Muscle of leg (tissue), 3 donors: ENCODE measurements at regions not wholly inside any gene's neighbourhood (a gene's known extent, or its start where the extent isn't known, plus 50 kb on each side); places are given as distances from the start of the nearest gene placed in this dataset.
"Not testable (repeated sequence)": the region's sequence is repeated elsewhere in the genome, so short reads cannot be mapped to it uniquely, and the experiment has no call there.

ENCODE experiments used
- DNase-seq: peaks from one replicate; pipeline ENCODE4 v3.0.0; 2013
- H3K27ac ChIP-seq: one replicate; pipeline ENCODE4 v1.5.1; 2013; ENCODE audit warnings: mild to moderate bottlenecking, low read length, control low read depth
- H3K27me3 ChIP-seq: one replicate; pipeline ENCODE4 v1.6.1; 2013; ENCODE audit warnings: low read length; ENCODE audit not compliant: control insufficient read depth, insufficient read depth
- H3K36me3 ChIP-seq: one replicate; pipeline ENCODE4 v1.6.1; 2013; ENCODE audit warnings: low read length; ENCODE audit not compliant: control insufficient read depth, insufficient read depth
- H3K4me1 ChIP-seq: one replicate; pipeline ENCODE4 v1.6.1; 2013; ENCODE audit warnings: low read length; ENCODE audit not compliant: control insufficient read depth, insufficient read depth
- H3K4me3 ChIP-seq: one replicate; pipeline ENCODE4 v1.5.1; 2013; ENCODE audit warnings: low read length, control low read depth
- H3K9me3 ChIP-seq: replicated peaks from 2 replicates; pipeline ENCODE4 v1.6.1; 2013; ENCODE audit warnings: low read depth, low read length; ENCODE audit not compliant: control insufficient read depth
- WGBS: methylation state at CpG from one replicate; pipeline ENCODE4 v1.1.5; 2013; ENCODE audit warnings: missing lambda C conversion rate; ENCODE audit not compliant: insufficient coverage; 5-methylcytosine and 5-hydroxymethylcytosine counted together

DNA sequence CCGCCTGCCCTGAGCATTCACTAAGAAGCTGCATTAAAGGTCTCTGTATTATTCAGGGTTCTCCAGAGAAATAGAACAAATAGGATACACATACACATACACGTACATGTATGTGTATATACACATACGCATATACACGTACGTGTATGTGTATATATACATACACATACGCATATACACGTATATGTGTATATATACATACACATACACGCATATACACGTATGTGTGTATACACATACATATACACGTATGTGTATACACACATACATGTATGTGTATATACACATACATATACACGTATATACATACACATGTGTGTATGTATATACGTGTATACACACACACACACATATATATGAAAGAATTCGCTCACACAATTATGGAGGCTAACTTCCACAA, 108.9 kb upstream of the BARHL2 start:
- DNase-seq = no peak
- H3K9me3 ChIP-seq = no peaks in the 10 kb centered on the region
- no CpG with 5 or more reads among the region's 13 CpGs for WGBS
- H3K4me1 ChIP-seq = no peaks in the 10 kb centered on the region
- H3K4me3 ChIP-seq = no peak overlapping the region
- H3K27me3 ChIP-seq = peaks cover 12% of the 10 kb centered on the region
- H3K36me3 ChIP-seq = no peaks in the 10 kb centered on the region
- no peak overlapping the region for H3K27ac ChIP-seq

GRCh38 chr1:90824551-90824950, 107.4 kb upstream of the BARHL2 start:
- WGBS = no CpG with 5 or more reads among the region's 3 CpGs
- H3K4me1 ChIP-seq = no peaks in the 10 kb centered on the region
- H3K27me3 ChIP-seq = peaks cover 7% of the 10 kb centered on the region
- no peak for DNase-seq
- no peaks in the 10 kb centered on the region for H3K9me3 ChIP-seq
- H3K4me3 ChIP-seq = no peak overlapping the region
- H3K27ac ChIP-seq = no peak overlapping the region
- no peaks in the 10 kb centered on the region for H3K36me3 ChIP-seq

- H3K9me3 ChIP-seq = no peaks in the 10 kb centered on the region
- WGBS = 50% methylated on average over 1 of the region's 3 CpGs
- no peak for DNase-seq
Measured at GRCh38 chr1:90823686-90824085, 106.6 kb upstream of the BARHL2 start.

DNA sequence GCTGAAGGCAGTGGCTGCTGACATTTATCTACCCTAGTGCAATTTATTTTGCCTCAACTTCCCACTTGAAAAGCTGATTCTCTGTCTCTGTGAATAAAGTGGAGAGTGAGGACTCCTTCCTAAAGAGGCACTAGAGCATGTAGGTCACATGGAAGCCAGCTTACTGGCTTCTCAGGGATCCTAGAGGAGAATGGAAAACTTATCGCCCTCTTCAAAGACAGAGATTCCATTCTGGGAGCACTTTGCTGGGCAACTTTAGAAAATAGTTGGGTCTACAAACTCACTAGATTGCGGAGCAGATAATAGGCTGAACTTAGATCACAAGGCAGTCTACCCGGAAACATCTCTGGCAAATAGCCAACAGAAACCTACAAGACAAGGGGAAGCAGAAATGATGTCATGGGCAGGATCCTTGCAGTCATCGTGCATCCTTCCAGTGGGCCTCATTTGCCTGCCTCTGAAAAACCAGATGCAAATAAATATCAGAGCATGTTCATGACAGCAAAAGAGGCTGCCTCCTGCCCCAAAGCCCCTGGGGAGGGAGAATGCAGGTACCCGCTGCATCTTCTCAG, 104.8 kb upstream of the BARHL2 start:
- WGBS = 78% methylated on average over 2 of the region's 5 CpGs
- DNase-seq = no peak

More at GRCh38 chr1:90823686-90824085, 106.6 kb upstream of the BARHL2 start:
- Histone ChIP-seq H3K27ac (no peak overlapping the region), H3K4me1 (no peaks in the 10 kb centered on the region), H3K4me3 (no peak overlapping the region), H3K27me3 (peaks cover 7% of the 10 kb centered on the region), H3K36me3 (no peaks in the 10 kb centered on the region)

GRCh38 chr1:90821152-90821787, 104.2 kb upstream of the BARHL2 start:
- Histone ChIP-seq H3K9me3 (no peaks in the 10 kb centered on the region), H3K36me3 (no peaks in the 10 kb centered on the region), H3K27ac (no peak overlapping the region), H3K27me3 (peaks cover 2% of the 10 kb centered on the region), H3K4me3 (no peak overlapping the region), H3K4me1 (no peaks in the 10 kb centered on the region)
- 40% methylated on average over 1 of the region's 5 CpGs for WGBS
- DNase-seq = no peak

More for the DNA sequence above, 104.8 kb upstream of the BARHL2 start:
- no peaks in the 10 kb centered on the region for H3K9me3 ChIP-seq
- H3K27me3 ChIP-seq = peaks cover 4% of the 10 kb centered on the region
- H3K4me3 ChIP-seq = no peak overlapping the region
- H3K36me3 ChIP-seq = no peaks in the 10 kb centered on the region
- H3K4me1 ChIP-seq = no peaks in the 10 kb centered on the region
- no peak overlapping the region for H3K27ac ChIP-seq

GRCh38 chr1:90820745-90821144, 103.6 kb upstream of the BARHL2 start:
- no peaks in the 10 kb centered on the region for H3K36me3 ChIP-seq
- no peak overlapping the region for H3K4me3 ChIP-seq
- WGBS = no CpG with 5 or more reads among the region's 2 CpGs
- peaks cover 2% of the 10 kb centered on the region for H3K27me3 ChIP-seq
- DNase-seq = no peak
- H3K27ac ChIP-seq = no peak overlapping the region
- no peaks in the 10 kb centered on the region for H3K4me1 ChIP-seq
- no peaks in the 10 kb centered on the region for H3K9me3 ChIP-seq

GRCh38 chr1:90817399-90817798, 100.3 kb upstream of the BARHL2 start:
- Histone ChIP-seq H3K4me3 (no peak overlapping the region), H3K27me3 (no peaks in the 10 kb centered on the region), H3K27ac (no peak overlapping the region), H3K9me3 (no peaks in the 10 kb centered on the region), H3K36me3 (no peaks in the 10 kb centered on the region), H3K4me1 (no peaks in the 10 kb centered on the region)
- 83% methylated on average over 1 of the region's 3 CpGs for WGBS
- DNase-seq = no peak

GRCh38 chr1:90812237-90812636, 95.1 kb upstream of the BARHL2 start:
- H3K36me3 ChIP-seq, H3K4me3 ChIP-seq, H3K9me3 ChIP-seq, H3K27me3 ChIP-seq, H3K4me1 ChIP-seq, DNase-seq, H3K27ac ChIP-seq: not testable (repeated sequence)
- 100% methylated on average over 1 of the region's 6 CpGs for WGBS

DNA sequence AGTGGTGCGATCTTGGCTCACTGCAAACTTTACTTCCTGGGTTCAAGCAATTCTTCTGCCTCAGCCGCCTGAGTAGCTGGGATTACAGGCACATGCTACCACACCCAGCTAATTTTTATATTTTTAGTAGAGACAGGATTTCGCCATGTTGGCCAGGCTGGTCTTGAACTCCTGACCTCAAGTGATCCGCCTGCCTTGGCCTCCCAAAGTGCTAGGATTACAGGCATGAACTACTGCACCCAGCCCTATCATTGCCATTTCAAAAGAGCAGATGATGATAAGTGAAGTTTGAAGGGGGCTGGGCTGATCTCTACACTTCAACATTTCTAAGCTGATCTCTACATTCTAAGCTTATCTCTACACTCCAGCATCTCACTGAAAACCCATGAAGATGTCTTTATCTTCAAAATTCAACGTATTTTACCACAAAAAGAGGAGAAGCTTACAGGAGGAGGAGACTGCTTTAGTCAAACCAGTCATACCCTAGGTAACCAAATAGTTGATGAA, 94.4 kb upstream of the BARHL2 start:
- H3K27ac ChIP-seq, DNase-seq, H3K4me1 ChIP-seq, H3K9me3 ChIP-seq, H3K4me3 ChIP-seq, H3K36me3 ChIP-seq, H3K27me3 ChIP-seq: not testable (repeated sequence)
- no CpG with 5 or more reads among the region's 5 CpGs for WGBS

GRCh38 chr1:90810681-90811080, 93.6 kb upstream of the BARHL2 start:
- Histone ChIP-seq H3K27ac (no peak overlapping the region), H3K4me1 (no peaks in the 10 kb centered on the region), H3K4me3 (no peak overlapping the region), H3K9me3 (no peaks in the 10 kb centered on the region), H3K27me3 (no peaks in the 10 kb centered on the region), H3K36me3 (no peaks in the 10 kb centered on the region)
- 63% methylated on average over 1 of the region's 6 CpGs for WGBS
- DNase-seq = no peak
